Liver (tissue), 8 donors: ENCODE measurements at regions not wholly inside any gene's neighbourhood (a gene's known extent, or its start where the extent isn't known, plus 50 kb on each side); places are given as distances from the start of the nearest gene placed in this dataset.

Source experiments
- DNase-seq: peaks from one replicate; pipeline ENCODE4 v3.0.0-alpha.2; 2017; ENCODE audit warnings: low spot score
- H3K27ac ChIP-seq, 2 donors: one replicate each; pipeline ENCODE4 v1.7.0; 2013; ENCODE audit warnings: inconsistent platforms in 2 of 2, low read length in 2 of 2, control low read depth in 1 of 2, low read depth in 1 of 2, mild to moderate bottlenecking in 1 of 2
- H3K27me3 ChIP-seq, 4 donors: one replicate each; pipeline versions ENCODE4 v1.6.1 to v1.7.0; 2013; ENCODE audit warnings: low read length in 3 of 4, inconsistent platforms in 1 of 4, mild to moderate bottlenecking in 1 of 4, moderate library complexity in 1 of 4; ENCODE audit not compliant: control insufficient read depth in 4 of 4, insufficient read depth in 4 of 4
- H3K36me3 ChIP-seq, 4 donors: one replicate each; pipeline versions ENCODE4 v1.6.1 to v1.7.0; 2013; ENCODE audit warnings: low read length in 3 of 4, mild to moderate bottlenecking in 3 of 4, low read depth in 1 of 4, moderate library complexity in 1 of 4; ENCODE audit not compliant: control insufficient read depth in 4 of 4, insufficient read depth in 3 of 4
- H3K4me1 ChIP-seq, 4 donors: one replicate each; pipeline versions ENCODE4 v1.6.1 to v1.7.0; 2013; ENCODE audit warnings: low read length in 3 of 4, mild to moderate bottlenecking in 3 of 4, moderate library complexity in 1 of 4; ENCODE audit not compliant: control insufficient read depth in 4 of 4, insufficient read depth in 4 of 4
- H3K4me3 ChIP-seq, 3 donors: one replicate each; pipeline versions ENCODE4 v1.6.1 to v1.7.0; 2013; ENCODE audit warnings: low read length in 3 of 3, control low read depth in 1 of 3, low read depth in 1 of 3, mild to moderate bottlenecking in 1 of 3
- H3K9ac ChIP-seq, 2 donors: one replicate each; pipeline ENCODE4 v1.7.0; 2013; ENCODE audit warnings: low read length in 2 of 2, mild to moderate bottlenecking in 2 of 2, moderate library complexity in 2 of 2, control low read depth in 1 of 2, low read depth in 1 of 2
- H3K9me3 ChIP-seq, 4 donors: one replicate each; pipeline versions ENCODE4 v1.6.1 to v1.7.0; 2013; ENCODE audit warnings: low read length in 3 of 4; ENCODE audit not compliant: control insufficient read depth in 4 of 4
- ATF3 ChIP-seq: IDR thresholded peaks from 2 replicates; pipeline ENCODE4 v1.6.1; 2016; ENCODE audit warnings: antibody characterized with exemption
- CTCF ChIP-seq: fragments of 150-350 bp; IDR thresholded peaks from 2 replicates; pipeline ENCODE4 v1.5.1; 2017; ENCODE audit warnings: improper control_type of control experiment, low read depth, low read length; ENCODE audit not compliant: missing input control
- EGR1 ChIP-seq, 2 donors: IDR thresholded peaks; 2 replicates each; pipeline ENCODE4 v1.6.1; 2016 to 2018; ENCODE audit warnings: antibody characterized with exemption in 2 of 2, low read depth in 2 of 2
- FOXA1 ChIP-seq: IDR thresholded peaks from 2 replicates; pipeline ENCODE4 v1.6.1; 2016; ENCODE audit warnings: antibody characterized with exemption
- FOXA2 ChIP-seq: IDR thresholded peaks from 2 replicates; pipeline ENCODE4 v1.6.1; 2016; ENCODE audit warnings: antibody characterized with exemption
- GABPA ChIP-seq, 2 donors: IDR thresholded peaks in 1 of 2; conservative IDR thresholded peaks in 1 of 2; 2 replicates each; pipeline ENCODE4 v1.6.1; 2016; ENCODE audit warnings: antibody characterized with exemption in 2 of 2, mild to moderate bottlenecking in 1 of 2, moderate library complexity in 1 of 2
- HNF4A ChIP-seq, 2 donors: conservative IDR thresholded peaks; 2 replicates each; pipeline ENCODE4 v1.6.1; 2016; ENCODE audit warnings: antibody characterized with exemption in 2 of 2, mild to moderate bottlenecking in 2 of 2
- HNF4G ChIP-seq: IDR thresholded peaks from 2 replicates; pipeline ENCODE4 v1.6.1; 2016; ENCODE audit warnings: antibody characterized with exemption
- NR2F2 ChIP-seq: IDR thresholded peaks from 2 replicates; pipeline ENCODE4 v1.6.1; 2016; ENCODE audit warnings: antibody characterized with exemption
- RAD21 ChIP-seq, 2 donors: IDR thresholded peaks; 2 replicates each; pipeline ENCODE4 v1.6.1; 2016; ENCODE audit warnings: antibody characterized with exemption in 2 of 2, mild to moderate bottlenecking in 2 of 2
- REST ChIP-seq: IDR thresholded peaks from 2 replicates; pipeline ENCODE4 v1.6.1; 2016; ENCODE audit warnings: antibody characterized with exemption, mild to moderate bottlenecking
- SP1 ChIP-seq: IDR thresholded peaks from 2 replicates; pipeline ENCODE4 v1.6.1; 2018; ENCODE audit warnings: antibody characterized with exemption, mild to moderate bottlenecking
- TAF1 ChIP-seq: conservative IDR thresholded peaks from 2 replicates; pipeline ENCODE4 v1.6.1; 2016; ENCODE audit warnings: antibody characterized with exemption, mild to moderate bottlenecking
- YY1 ChIP-seq: IDR thresholded peaks from 2 replicates; pipeline ENCODE4 v1.6.1; 2016; ENCODE audit warnings: antibody characterized with exemption, mild to moderate bottlenecking
- WGBS: extraction: QIAGEN DNeasy Blood & Tissue Kit; methylation state at CpG from one replicate; pipeline ENCODE4 v1.1.7; 2013; 5-methylcytosine and 5-hydroxymethylcytosine counted together
- donor health status: healthy.
- donor health status: healthy.
- donor health status: healthy.
- donor health status: healthy.
- donor health status: healthy.

- Histone ChIP-seq H3K4me3 (no peak overlapping the region), H3K4me1 (peaks cover 26 to 35% (median 29%) of the 10 kb centered on the region in 4 donors), H3K36me3 (no peaks in the 10 kb centered on the region), H3K9ac (no peak overlapping the region), H3K27me3 (peaks cover 0 to 17% (median 9%) of the 10 kb centered on the region in 4 donors), H3K27ac (no peak overlapping the region), H3K9me3 (no peaks in the 10 kb centered on the region)
- no peak for DNase-seq
- WGBS: 63% methylated on average over 15 of the region's 15 CpGs
- TF ChIP-seq SP1 (no peak), EGR1 (IDR thresholded peaks at IDR 0.05; ENCODE audit: low read depth in 2 of 2) (no peak), HNF4G (no peak), ATF3 (no peak), RAD21 (IDR thresholded peaks at IDR 0.05) (no peak), CTCF (no peak)
These were observed 72.1 kb downstream of the INSIG1 start for GRCh38 chr7:155369766-155370165.

GRCh38 chr7:155371331-155371883, 73.7 kb downstream of the INSIG1 start:
- Histone ChIP-seq H3K36me3 (no peaks in the 10 kb centered on the region), H3K27me3 (peaks cover 0 to 27% (median 17%) of the 10 kb centered on the region in 4 donors), H3K4me3 (no peak overlapping the region), H3K9me3 (no peaks in the 10 kb centered on the region), H3K27ac (no peak overlapping the region), H3K4me1 (peaks cover 26 to 44% (median 31%) of the 10 kb centered on the region in 4 donors), H3K9ac (no peak overlapping the region)
- WGBS: 17% methylated on average over 21 of the region's 21 CpGs
- no peak for TF ChIP-seq TAF1
- TF ChIP-seq REST: no peak
- no peak for TF ChIP-seq HNF4A (conservative IDR thresholded peaks at IDR 0.05)
- no peak for TF ChIP-seq RAD21 (IDR thresholded peaks at IDR 0.05)
- no peak for TF ChIP-seq HNF4G
- DNase-seq: no peak

GRCh38 chr7:155371884-155372781, 74.5 kb downstream of the INSIG1 start:
- H3K27ac ChIP-seq: no peak overlapping the region
- peaks cover 0 to 29% (median 17%) of the 10 kb centered on the region in 4 donors for H3K27me3 ChIP-seq
- DNase-seq: no peak
- peak overlapping the region in 1 of 3 donors; percentile 32 for H3K4me3 ChIP-seq
- H3K9ac ChIP-seq: no peak overlapping the region
- WGBS: 5% methylated on average over 82 of the region's 82 CpGs
- H3K4me1 ChIP-seq: peaks cover 26 to 44% (median 31%) of the 10 kb centered on the region in 4 donors
- TF ChIP-seq CTCF (peak; percentile 37), FOXA1 (no peak), YY1 (no peak), GABPA (IDR thresholded peaks at IDR 0.05 in 1 of 2, conservative IDR thresholded peaks at IDR 0.05 in 1 of 2) (no peak), HNF4G (no peak), TAF1 (no peak), FOXA2 (no peak), NR2F2 (no peak)
- H3K36me3 ChIP-seq: no peaks in the 10 kb centered on the region
- no peaks in the 10 kb centered on the region for H3K9me3 ChIP-seq
